MM.1S (cell line): ENCODE measurements at regions not wholly inside any gene's neighbourhood (a gene's known extent, or its start where the extent isn't known, plus 50 kb on each side); places are given as distances from the start of the nearest gene placed in this dataset.

Experiments
- DNase-seq: peaks from one replicate; pipeline ENCODE4 v3.0.0-alpha.2; 2015
- H2AFZ ChIP-seq: fragments of 300-600 bp; sonication (generic); 2 replicates; pipeline ENCODE4 v1.6.0; 2016; ENCODE audit warnings: antibody characterized with exemption, low read length
- H3F3A ChIP-seq: fragments of 300-600 bp; sonication (generic); 2 replicates; pipeline ENCODE4 v1.6.1; 2016; ENCODE audit warnings: mild to moderate bottlenecking, antibody characterized with exemption, low read length, moderate library complexity, mixed read lengths; ENCODE audit not compliant: insufficient read depth
- H3K27ac ChIP-seq: fragments of 300-600 bp; sonication (generic); 2 replicates; pipeline ENCODE4 v1.5.1; 2016; ENCODE audit warnings: mild to moderate bottlenecking, low read length
- H3K27me3 ChIP-seq: fragments of 300-600 bp; sonication (generic); replicated peaks from 2 replicates; pipeline ENCODE4 v1.6.0; 2016; ENCODE audit warnings: low read length; ENCODE audit not compliant: insufficient read depth
- H3K36me3 ChIP-seq: fragments of 300-600 bp; sonication (generic); replicated peaks from 2 replicates; pipeline ENCODE4 v1.6.1; 2016; ENCODE audit warnings: mild to moderate bottlenecking, low read length, mixed read lengths; ENCODE audit not compliant: insufficient read depth
- H3K4me1 ChIP-seq: fragments of 300-600 bp; sonication (generic); 2 replicates; pipeline ENCODE4 v1.6.1; 2016; ENCODE audit warnings: low read length, mixed read lengths
- H3K4me2 ChIP-seq: fragments of 300-600 bp; sonication (generic); 2 replicates; pipeline ENCODE4 v1.6.0; 2016; ENCODE audit warnings: low read depth, low read length
- H3K4me3 ChIP-seq: fragments of 300-600 bp; sonication (generic); 2 replicates; pipeline ENCODE4 v1.5.1; 2016; ENCODE audit warnings: low read length, mixed read lengths
- H3K79me2 ChIP-seq: fragments of 300-600 bp; sonication (generic); 2 replicates; pipeline ENCODE4 v1.6.1; 2016; ENCODE audit warnings: mixed run types, low read length, mixed read lengths
- H3K9ac ChIP-seq: fragments of 300-600 bp; sonication (generic); 2 replicates; pipeline ENCODE4 v1.6.1; 2016; ENCODE audit warnings: low read length, mixed read lengths
- H3K9me2 ChIP-seq: fragments of 300-600 bp; sonication (generic); replicated peaks from 2 replicates; pipeline ENCODE4 v1.6.1; 2016; ENCODE audit warnings: mild to moderate bottlenecking, low read length, mixed read lengths; ENCODE audit not compliant: insufficient read depth
- H3K9me3 ChIP-seq: fragments of 300-600 bp; sonication (generic); replicated peaks from 2 replicates; pipeline ENCODE4 v1.6.1; 2016; ENCODE audit warnings: mild to moderate bottlenecking, low read length, mixed read lengths; ENCODE audit not compliant: insufficient read depth
- H4K20me1 ChIP-seq: fragments of 300-600 bp; sonication (generic); 2 replicates; pipeline ENCODE4 v1.6.1; 2016; ENCODE audit warnings: mild to moderate bottlenecking, low read length, moderate library complexity, mixed read lengths; ENCODE audit not compliant: insufficient read depth
- EZH2 ChIP-seq: fragments of 300-600 bp; sonication (generic); optimal IDR thresholded peaks from 2 replicates; pipeline ENCODE3; 2017; ENCODE audit warnings: low read depth, mild to moderate bottlenecking, antibody characterized with exemption, low read length, mixed read lengths
- EZH2phosphoT487 ChIP-seq: fragments of 300-600 bp; sonication (generic); IDR thresholded peaks from 2 replicates; pipeline ENCODE4 v1.6.1; 2018; ENCODE audit warnings: antibody characterized with exemption, low read length
- TF ChIP-seq, protein P1 (sequence below): fragments of 300-600 bp; sonication (generic); IDR thresholded peaks from 2 replicates; pipeline ENCODE4 v1.5.1; 2016; ENCODE audit warnings: antibody characterized with exemption, low read length, mixed read lengths

DNA sequence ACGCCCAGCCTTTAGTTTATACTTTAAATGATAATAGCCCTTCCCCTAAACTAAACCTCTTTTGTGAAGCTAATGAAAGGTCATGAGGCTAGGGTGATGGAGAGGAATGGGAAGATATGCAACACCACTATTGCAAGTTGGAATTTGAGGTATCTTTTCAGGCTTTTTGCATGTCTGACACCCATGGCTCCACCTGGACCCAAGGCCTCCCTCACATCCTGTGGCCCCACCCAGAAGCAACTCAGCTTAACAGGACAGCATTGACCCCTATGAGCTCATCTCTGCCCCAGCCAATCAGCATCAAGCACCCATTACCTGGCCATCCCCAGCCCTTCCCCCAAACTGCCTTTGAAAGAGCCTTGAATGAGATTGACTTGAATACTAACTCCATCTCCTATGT, 674.2 kb upstream of the NRP1 start:
- DNase-seq, result no peak
- H3K9me2 ChIP-seq, result no peaks in the 10 kb centered on the region
- no peaks in the 10 kb centered on the region for H3K36me3 ChIP-seq
- no peak overlapping the region for H3K9ac ChIP-seq
- no peaks in the 10 kb centered on the region for H3F3A ChIP-seq
- H3K27ac ChIP-seq, result no peak overlapping the region
- no peaks in the 10 kb centered on the region for H4K20me1 ChIP-seq
- TF ChIP-seq, protein P1, sequence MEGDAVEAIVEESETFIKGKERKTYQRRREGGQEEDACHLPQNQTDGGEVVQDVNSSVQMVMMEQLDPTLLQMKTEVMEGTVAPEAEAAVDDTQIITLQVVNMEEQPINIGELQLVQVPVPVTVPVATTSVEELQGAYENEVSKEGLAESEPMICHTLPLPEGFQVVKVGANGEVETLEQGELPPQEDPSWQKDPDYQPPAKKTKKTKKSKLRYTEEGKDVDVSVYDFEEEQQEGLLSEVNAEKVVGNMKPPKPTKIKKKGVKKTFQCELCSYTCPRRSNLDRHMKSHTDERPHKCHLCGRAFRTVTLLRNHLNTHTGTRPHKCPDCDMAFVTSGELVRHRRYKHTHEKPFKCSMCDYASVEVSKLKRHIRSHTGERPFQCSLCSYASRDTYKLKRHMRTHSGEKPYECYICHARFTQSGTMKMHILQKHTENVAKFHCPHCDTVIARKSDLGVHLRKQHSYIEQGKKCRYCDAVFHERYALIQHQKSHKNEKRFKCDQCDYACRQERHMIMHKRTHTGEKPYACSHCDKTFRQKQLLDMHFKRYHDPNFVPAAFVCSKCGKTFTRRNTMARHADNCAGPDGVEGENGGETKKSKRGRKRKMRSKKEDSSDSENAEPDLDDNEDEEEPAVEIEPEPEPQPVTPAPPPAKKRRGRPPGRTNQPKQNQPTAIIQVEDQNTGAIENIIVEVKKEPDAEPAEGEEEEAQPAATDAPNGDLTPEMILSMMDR, result no peak
- TF ChIP-seq EZH2 (no peak), EZH2phosphoT487 (no peak)
- no peak overlapping the region for H2AFZ ChIP-seq
- H3K4me1 ChIP-seq, result no peaks in the 10 kb centered on the region
- H3K79me2 ChIP-seq, result no peaks in the 10 kb centered on the region
- H3K9me3 ChIP-seq, result no peaks in the 10 kb centered on the region
- H3K4me3 ChIP-seq, result no peak overlapping the region
- no peaks in the 10 kb centered on the region for H3K27me3 ChIP-seq
- H3K4me2 ChIP-seq, result no peak overlapping the region

DNA sequence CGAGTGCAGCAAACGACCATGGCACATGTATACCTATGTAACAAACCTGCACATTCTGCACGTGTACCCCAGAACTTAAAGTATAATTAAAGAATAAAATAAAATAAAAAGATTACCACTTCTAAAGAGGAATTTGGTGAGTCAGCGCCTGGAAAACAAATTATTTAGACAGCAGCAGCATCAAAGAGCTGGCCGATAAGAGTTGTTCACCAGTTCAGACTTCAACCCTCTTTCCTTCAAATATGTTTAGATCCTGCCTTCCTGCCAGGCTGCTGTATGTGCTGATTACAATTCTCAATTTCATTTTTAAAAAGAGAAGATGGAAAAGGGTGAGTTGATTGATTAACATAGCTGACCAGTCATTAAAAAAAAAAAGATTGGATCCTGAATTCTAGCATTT, 672.0 kb upstream of the NRP1 start:
- no peaks in the 10 kb centered on the region for H4K20me1 ChIP-seq
- no peak overlapping the region for H3K27ac ChIP-seq
- no peak overlapping the region for H3K9ac ChIP-seq
- no peak overlapping the region for H3K4me2 ChIP-seq
- TF ChIP-seq EZH2, result no peak
- TF ChIP-seq, protein P1, result no peak
- TF ChIP-seq EZH2phosphoT487, result no peak
- no peaks in the 10 kb centered on the region for H3K9me3 ChIP-seq
- no peaks in the 10 kb centered on the region for H3K9me2 ChIP-seq
- no peaks in the 10 kb centered on the region for H3K27me3 ChIP-seq
- no peaks in the 10 kb centered on the region for H3F3A ChIP-seq
- H3K36me3 ChIP-seq, result no peaks in the 10 kb centered on the region
- H3K4me1 ChIP-seq, result no peaks in the 10 kb centered on the region
- H3K79me2 ChIP-seq, result no peaks in the 10 kb centered on the region
- H2AFZ ChIP-seq, result no peak overlapping the region
- no peak overlapping the region for H3K4me3 ChIP-seq
- no peak for DNase-seq

DNA sequence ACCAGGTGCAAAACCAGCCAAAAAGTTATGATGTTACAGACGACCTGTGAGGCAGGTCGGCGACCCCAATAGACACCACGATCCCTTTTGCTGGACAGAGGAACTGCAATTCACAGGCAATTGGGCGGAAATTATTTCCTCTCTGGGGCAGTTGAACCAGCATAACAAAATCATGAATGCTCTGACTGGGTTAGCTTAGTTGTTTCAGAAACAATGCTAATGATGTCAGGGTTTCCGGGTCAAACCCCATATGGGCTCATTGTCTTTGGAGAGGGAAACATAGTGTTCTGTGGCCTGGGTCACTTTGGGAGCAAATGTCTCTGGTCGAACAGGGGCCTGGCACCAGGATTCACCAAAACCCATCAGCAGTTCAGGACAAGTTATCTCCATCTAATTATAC, 669.1 kb upstream of the NRP1 start:
- no peaks in the 10 kb centered on the region for H3K9me2 ChIP-seq
- no peak overlapping the region for H2AFZ ChIP-seq
- DNase-seq, result no peak
- H3K36me3 ChIP-seq, result no peaks in the 10 kb centered on the region
- H3K9me3 ChIP-seq, result no peaks in the 10 kb centered on the region
- H3K4me1 ChIP-seq, result no peaks in the 10 kb centered on the region
- TF ChIP-seq, protein P1, result no peak
- TF ChIP-seq EZH2phosphoT487 (no peak), EZH2 (no peak)
- no peak overlapping the region for H3K9ac ChIP-seq
- no peaks in the 10 kb centered on the region for H4K20me1 ChIP-seq
- H3F3A ChIP-seq, result no peaks in the 10 kb centered on the region
- no peak overlapping the region for H3K4me3 ChIP-seq
- H3K27me3 ChIP-seq, result no peaks in the 10 kb centered on the region
- H3K4me2 ChIP-seq, result no peak overlapping the region
- H3K27ac ChIP-seq, result no peak overlapping the region
- H3K79me2 ChIP-seq, result no peaks in the 10 kb centered on the region

DNA sequence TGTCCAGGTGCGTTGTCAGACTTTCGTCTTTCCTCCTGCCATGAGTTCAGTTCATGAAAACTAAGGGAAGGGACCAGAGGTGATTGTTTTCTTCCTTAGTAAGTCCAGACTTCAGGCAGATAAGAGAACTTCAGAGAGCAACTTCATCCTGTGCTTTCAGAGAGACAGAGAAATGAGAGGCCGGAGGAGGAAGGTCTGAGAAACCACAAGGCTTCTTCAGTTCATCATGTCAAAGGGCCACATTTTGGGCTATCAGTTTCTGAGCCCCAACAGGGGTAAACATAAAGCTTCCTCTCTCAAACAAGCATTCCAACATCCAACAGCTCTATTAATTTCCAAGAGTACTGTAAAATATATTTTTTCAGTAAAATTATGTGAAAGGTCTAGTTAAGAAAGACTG, 668.4 kb upstream of the NRP1 start:
- H3K4me2 ChIP-seq, result no peak overlapping the region
- H3K4me3 ChIP-seq, result no peak overlapping the region
- H3K79me2 ChIP-seq, result no peaks in the 10 kb centered on the region
- no peaks in the 10 kb centered on the region for H4K20me1 ChIP-seq
- H3K27me3 ChIP-seq, result no peaks in the 10 kb centered on the region
- no peaks in the 10 kb centered on the region for H3K4me1 ChIP-seq
- no peaks in the 10 kb centered on the region for H3F3A ChIP-seq
- no peaks in the 10 kb centered on the region for H3K36me3 ChIP-seq
- no peak for DNase-seq
- no peaks in the 10 kb centered on the region for H3K9me3 ChIP-seq
- no peak overlapping the region for H2AFZ ChIP-seq
- no peak for TF ChIP-seq EZH2phosphoT487
- TF ChIP-seq, protein P1, result no peak
- TF ChIP-seq EZH2, result no peak
- H3K9ac ChIP-seq, result no peak overlapping the region
- H3K27ac ChIP-seq, result no peak overlapping the region
- no peaks in the 10 kb centered on the region for H3K9me2 ChIP-seq
